ENCODE measurements at regions not wholly inside any gene's neighbourhood (a gene's known extent, or its start where the extent isn't known, plus 50 kb on each side); places are given as distances from the start of the nearest gene placed in this dataset.
"Not testable (repeated sequence)": the region's sequence is repeated elsewhere in the genome, so short reads cannot be mapped to it uniquely, and the experiment has no call there.

GRCh38 chr4:83962492-83962891 lies 426.6 kb downstream of the GPAT3 start:
- H3K4me3 ChIP-seq: no peak overlapping the region
- no peaks in the 10 kb centered on the region for H3K36me3 ChIP-seq
- H3K27ac ChIP-seq: no peak overlapping the region
- H3K4me1 ChIP-seq: no peaks in the 10 kb centered on the region
- no peak for DNase-seq
- H3K9me3 ChIP-seq (replicated peaks): peaks cover 8% of the 10 kb centered on the region; the same call in 1 of the 2 replicates
- no peaks in the 10 kb centered on the region for H3K27me3 ChIP-seq

GRCh38 chr4:83961575-83961974 lies 425.7 kb downstream of the GPAT3 start:
- no peak overlapping the region for H3K4me3 ChIP-seq
- no peaks in the 10 kb centered on the region for H3K4me1 ChIP-seq
- no peak overlapping the region for H3K27ac ChIP-seq
- H3K9me3 ChIP-seq (replicated peaks): peaks cover 8% of the 10 kb centered on the region; the same call in 1 of the 2 replicates
- no peaks in the 10 kb centered on the region for H3K36me3 ChIP-seq
- peak in 1 of 2 experiments; percentile 17 for DNase-seq
- no peaks in the 10 kb centered on the region for H3K27me3 ChIP-seq

- H3K4me1 ChIP-seq: no peaks in the 10 kb centered on the region
- H3K27me3 ChIP-seq: no peaks in the 10 kb centered on the region
- no peak overlapping the region for H3K27ac ChIP-seq
- no peak for DNase-seq
- H3K36me3 ChIP-seq: no peaks in the 10 kb centered on the region
- no peak overlapping the region for H3K4me3 ChIP-seq
- H3K9me3 ChIP-seq (replicated peaks): 0 out of 2 replicates have a peak, but pooled peaks cover 3% of the 10 kb centered on the region
Measured at GRCh38 chr4:83959160-83959559, 423.3 kb downstream of the GPAT3 start.

- no peak for DNase-seq
- Histone ChIP-seq H3K4me3 (no peak overlapping the region), H3K4me1 (no peaks in the 10 kb centered on the region), H3K27ac (no peak overlapping the region), H3K27me3 (no peaks in the 10 kb centered on the region), H3K9me3 (replicated peaks) (no peaks in the 10 kb centered on the region; the same call in 1 of the 2 replicates), H3K36me3 (no peaks in the 10 kb centered on the region)
Measured at GRCh38 chr4:83947830-83948193, 411.9 kb downstream of the GPAT3 start.

GRCh38 chr4:83947125-83947829 lies 411.4 kb downstream of the GPAT3 start:
- H3K4me3 ChIP-seq: no peak overlapping the region
- H3K9me3 ChIP-seq (replicated peaks): no peaks in the 10 kb centered on the region; the same call in 1 of the 2 replicates
- no peak overlapping the region for H3K27ac ChIP-seq
- no peaks in the 10 kb centered on the region for H3K4me1 ChIP-seq
- H3K27me3 ChIP-seq: no peaks in the 10 kb centered on the region
- no peak for DNase-seq
- no peaks in the 10 kb centered on the region for H3K36me3 ChIP-seq

- not testable (repeated sequence) for H3K27ac ChIP-seq; H3K9me3 ChIP-seq (replicated peaks); H3K27me3 ChIP-seq; H3K36me3 ChIP-seq; H3K4me1 ChIP-seq; DNase-seq; H3K4me3 ChIP-seq
Measured at GRCh38 chr4:83943691-83944090, 407.8 kb downstream of the GPAT3 start.

- H3K27ac ChIP-seq: no peak overlapping the region
Measured at GRCh38 chr4:83932750-83933391, 397.0 kb downstream of the GPAT3 start.

GRCh38 chr4:83931659-83932438 lies 395.9 kb downstream of the GPAT3 start:
- Histone ChIP-seq H3K4me3 (no peak overlapping the region), H3K27me3 (no peaks in the 10 kb centered on the region), H3K27ac (no peak overlapping the region), H3K4me1 (no peaks in the 10 kb centered on the region), H3K9me3 (replicated peaks) (no peaks in the 10 kb centered on the region), H3K36me3 (no peaks in the 10 kb centered on the region)
- no peak for DNase-seq

More at GRCh38 chr4:83932750-83933391, 397.0 kb downstream of the GPAT3 start:
- peak in 1 of 2 experiments; percentile 20 for DNase-seq
- H3K9me3 ChIP-seq (replicated peaks): no peaks in the 10 kb centered on the region
- H3K4me3 ChIP-seq: no peak overlapping the region
- H3K36me3 ChIP-seq: no peaks in the 10 kb centered on the region
- no peaks in the 10 kb centered on the region for H3K4me1 ChIP-seq
- H3K27me3 ChIP-seq: no peaks in the 10 kb centered on the region

- H3K27ac ChIP-seq: no peak overlapping the region
- H3K4me3 ChIP-seq: no peak overlapping the region
- no peak for DNase-seq
- no peaks in the 10 kb centered on the region for H3K9me3 ChIP-seq (replicated peaks)
- no peaks in the 10 kb centered on the region for H3K4me1 ChIP-seq
- no peaks in the 10 kb centered on the region for H3K27me3 ChIP-seq
- H3K36me3 ChIP-seq: no peaks in the 10 kb centered on the region
Measured at GRCh38 chr4:83929550-83929949, 393.6 kb downstream of the GPAT3 start.

- no peaks in the 10 kb centered on the region for H3K9me3 ChIP-seq (replicated peaks)
- DNase-seq: no peak
- H3K36me3 ChIP-seq: no peaks in the 10 kb centered on the region
- H3K4me1 ChIP-seq: no peaks in the 10 kb centered on the region
- H3K27ac ChIP-seq: no peak overlapping the region
- H3K27me3 ChIP-seq: no peaks in the 10 kb centered on the region
- no peak overlapping the region for H3K4me3 ChIP-seq
Measured at GRCh38 chr4:83926950-83927349, 391.0 kb downstream of the GPAT3 start.

- H3K4me3 ChIP-seq: no peak overlapping the region
- DNase-seq: no peak
Measured at GRCh38 chr4:83923341-83923740, 387.4 kb downstream of the GPAT3 start.

GRCh38 chr4:83922402-83922801 lies 386.5 kb downstream of the GPAT3 start:
- no peaks in the 10 kb centered on the region for H3K36me3 ChIP-seq
- H3K9me3 ChIP-seq (replicated peaks): no peaks in the 10 kb centered on the region
- no peaks in the 10 kb centered on the region for H3K27me3 ChIP-seq
- H3K4me3 ChIP-seq: no peak overlapping the region
- H3K4me1 ChIP-seq: no peaks in the 10 kb centered on the region
- no peak for DNase-seq
- no peak overlapping the region for H3K27ac ChIP-seq

More at GRCh38 chr4:83923341-83923740, 387.4 kb downstream of the GPAT3 start:
- Histone ChIP-seq H3K36me3 (no peaks in the 10 kb centered on the region), H3K9me3 (replicated peaks) (no peaks in the 10 kb centered on the region), H3K27ac (no peak overlapping the region), H3K4me1 (no peaks in the 10 kb centered on the region), H3K27me3 (no peaks in the 10 kb centered on the region)

- H3K36me3 ChIP-seq: no peaks in the 10 kb centered on the region
- H3K27ac ChIP-seq: no peak overlapping the region
- H3K27me3 ChIP-seq: no peaks in the 10 kb centered on the region
- H3K4me1 ChIP-seq: no peaks in the 10 kb centered on the region
- DNase-seq: no peak
- H3K9me3 ChIP-seq (replicated peaks): no peaks in the 10 kb centered on the region
- H3K4me3 ChIP-seq: no peak overlapping the region
Measured at GRCh38 chr4:83921124-83921523, 385.2 kb downstream of the GPAT3 start.

- no peaks in the 10 kb centered on the region for H3K36me3 ChIP-seq
- H3K4me1 ChIP-seq: no peaks in the 10 kb centered on the region
- no peaks in the 10 kb centered on the region for H3K9me3 ChIP-seq (replicated peaks)
- H3K27ac ChIP-seq: no peak overlapping the region
- 0 out of 2 replicates have a peak, but pooled peaks cover under 1% of the 10 kb centered on the region for H3K27me3 ChIP-seq
- H3K4me3 ChIP-seq: no peak overlapping the region
- DNase-seq: peak in 1 of 2 experiments; percentile 24
Measured at GRCh38 chr4:83920375-83920774, 384.5 kb downstream of the GPAT3 start.

- peak; percentile 13 to 17 for DNase-seq
- H3K9me3 ChIP-seq (replicated peaks): no peaks in the 10 kb centered on the region
Measured at GRCh38 chr4:83917572-83917971, 381.7 kb downstream of the GPAT3 start.

More at GRCh38 chr4:83917572-83917971, 381.7 kb downstream of the GPAT3 start:
- Histone ChIP-seq H3K36me3 (no peaks in the 10 kb centered on the region), H3K4me3 (no peak overlapping the region), H3K4me1 (no peaks in the 10 kb centered on the region), H3K27ac (no peak overlapping the region), H3K27me3 (0 out of 2 replicates have a peak, but pooled peaks cover 4% of the 10 kb centered on the region)

Data from SJCRH30 (cell line).